ENCODE measurements at regions not wholly inside any gene's neighbourhood (a gene's known extent, or its start where the extent isn't known, plus 50 kb on each side); places are given as distances from the start of the nearest gene placed in this dataset.

DNA sequence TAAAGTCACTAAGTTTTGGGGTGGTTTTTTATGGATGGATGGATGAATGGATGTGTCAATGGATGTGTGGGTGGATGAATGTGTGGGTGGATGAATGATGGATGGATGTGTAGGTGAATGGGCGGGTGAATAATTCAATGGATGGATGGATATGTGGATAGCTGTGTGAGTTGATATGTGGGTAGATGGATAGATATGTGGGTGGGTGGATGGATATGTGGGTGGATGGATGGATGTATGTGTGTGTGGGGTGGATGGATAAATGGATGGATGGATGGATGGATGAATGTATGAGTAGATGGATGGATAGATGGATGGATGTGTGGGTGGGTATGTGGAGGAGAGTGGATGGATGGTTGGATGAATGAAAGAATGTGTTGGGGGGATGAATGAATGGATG lies 310.1 kb upstream of the C16orf82 start:
- TF ChIP-seq, protein P1, sequence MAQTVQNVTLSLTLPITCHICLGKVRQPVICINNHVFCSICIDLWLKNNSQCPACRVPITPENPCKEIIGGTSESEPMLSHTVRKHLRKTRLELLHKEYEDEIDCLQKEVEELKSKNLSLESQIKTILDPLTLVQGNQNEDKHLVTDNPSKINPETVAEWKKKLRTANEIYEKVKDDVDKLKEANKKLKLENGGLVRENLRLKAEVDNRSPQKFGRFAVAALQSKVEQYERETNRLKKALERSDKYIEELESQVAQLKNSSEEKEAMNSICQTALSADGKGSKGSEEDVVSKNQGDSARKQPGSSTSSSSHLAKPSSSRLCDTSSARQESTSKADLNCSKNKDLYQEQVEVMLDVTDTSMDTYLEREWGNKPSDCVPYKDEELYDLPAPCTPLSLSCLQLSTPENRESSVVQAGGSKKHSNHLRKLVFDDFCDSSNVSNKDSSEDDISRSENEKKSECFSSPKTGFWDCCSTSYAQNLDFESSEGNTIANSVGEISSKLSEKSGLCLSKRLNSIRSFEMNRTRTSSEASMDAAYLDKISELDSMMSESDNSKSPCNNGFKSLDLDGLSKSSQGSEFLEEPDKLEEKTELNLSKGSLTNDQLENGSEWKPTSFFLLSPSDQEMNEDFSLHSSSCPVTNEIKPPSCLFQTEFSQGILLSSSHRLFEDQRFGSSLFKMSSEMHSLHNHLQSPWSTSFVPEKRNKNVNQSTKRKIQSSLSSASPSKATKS (CRISPR knock-in tag; IDR thresholded peaks at IDR 0.05): no peak
- TF ChIP-seq RBM22 (optimal IDR thresholded peaks at IDR 0.05; ENCODE audit: low read length) (no peak), ZFP36 (IDR thresholded peaks at IDR 0.05; ENCODE audit: borderline replicate concordance, low read depth, low read length, partially characterized antibody) (no peak), EZH2 (conservative IDR thresholded peaks at IDR 0.05; ENCODE audit: low read depth, low read length) (no peak), ZNF724P (CRISPR knock-in tag; IDR thresholded peaks at IDR 0.05; ENCODE audit: borderline replicate concordance) (no peak), FOXC1 (CRISPR knock-in tag; IDR thresholded peaks at IDR 0.05; ENCODE audit: borderline replicate concordance) (no peak), ZNF772 (CRISPR knock-in tag; IDR thresholded peaks at IDR 0.05) (no peak), SNRNP70 (IDR thresholded peaks at IDR 0.05; ENCODE audit: low read depth, low read length) (no peak), KDM1A (CRISPR knock-in tag; IDR thresholded peaks at IDR 0.05) (no peak), GTF2F1 (IDR thresholded peaks at IDR 0.05; ENCODE audit: low read length) (no peak), TBL1XR1 (IDR thresholded peaks at IDR 0.05; ENCODE audit: borderline replicate concordance, low read length, partially characterized antibody) (no peak), ZNF543 (CRISPR knock-in tag; IDR thresholded peaks at IDR 0.05) (no peak)
- TF ChIP-seq, protein P2, sequence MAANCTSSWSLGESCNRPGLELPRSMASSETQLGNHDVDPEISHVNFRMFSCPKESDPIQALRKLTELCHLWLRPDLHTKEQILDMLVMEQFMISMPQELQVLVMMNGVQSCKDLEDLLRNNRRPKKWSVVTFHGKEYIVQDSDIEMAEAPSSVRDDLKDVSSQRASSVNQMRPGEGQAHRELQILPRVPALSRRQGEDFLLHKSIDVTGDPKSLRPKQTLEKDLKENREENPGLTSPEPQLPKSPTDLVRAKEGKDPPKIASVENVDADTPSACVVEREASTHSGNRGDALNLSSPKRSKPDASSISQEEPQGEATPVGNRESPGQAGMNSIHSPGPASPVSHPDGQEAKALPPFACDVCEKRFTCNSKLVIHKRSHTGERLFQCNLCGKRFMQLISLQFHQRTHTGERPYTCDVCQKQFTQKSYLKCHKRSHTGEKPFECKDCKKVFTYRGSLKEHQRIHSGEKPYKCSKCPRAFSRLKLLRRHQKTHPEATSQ (CRISPR knock-in tag; IDR thresholded peaks at IDR 0.05; ENCODE audit: borderline replicate concordance): no peak
- TF ChIP-seq, protein P3, sequence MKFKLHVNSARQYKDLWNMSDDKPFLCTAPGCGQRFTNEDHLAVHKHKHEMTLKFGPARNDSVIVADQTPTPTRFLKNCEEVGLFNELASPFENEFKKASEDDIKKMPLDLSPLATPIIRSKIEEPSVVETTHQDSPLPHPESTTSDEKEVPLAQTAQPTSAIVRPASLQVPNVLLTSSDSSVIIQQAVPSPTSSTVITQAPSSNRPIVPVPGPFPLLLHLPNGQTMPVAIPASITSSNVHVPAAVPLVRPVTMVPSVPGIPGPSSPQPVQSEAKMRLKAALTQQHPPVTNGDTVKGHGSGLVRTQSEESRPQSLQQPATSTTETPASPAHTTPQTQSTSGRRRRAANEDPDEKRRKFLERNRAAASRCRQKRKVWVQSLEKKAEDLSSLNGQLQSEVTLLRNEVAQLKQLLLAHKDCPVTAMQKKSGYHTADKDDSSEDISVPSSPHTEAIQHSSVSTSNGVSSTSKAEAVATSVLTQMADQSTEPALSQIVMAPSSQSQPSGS (CRISPR knock-in tag; IDR thresholded peaks at IDR 0.05): no peak

All from HepG2 (cell line).